Endothelial cell of umbilical vein (primary cell): ENCODE measurements at regions not wholly inside any gene's neighbourhood (a gene's known extent, or its start where the extent isn't known, plus 50 kb on each side); places are given as distances from the start of the nearest gene placed in this dataset.

Experiments
- BruUV-seq: library from RNA; stranded (reverse); fragments of 400-500 nt; replicated peaks from 2 replicates; lab custom pipeline; 2021; lab: Mats Ljungman, UMichigan
- CTCF ChIA-PET: fragments of 300-600, 350-600 bp; sonication (Branson Sonifier 250); formaldehyde crosslinking; loops from one replicate; lab custom pipeline; 2021; ENCODE audit warnings: antibody characterized with exemption, inconsistent platforms; lab: Charles Lee
- POLR2A ChIA-PET: fragments of 300-600, 350-600 bp; sonication (Branson Sonifier 250); formaldehyde crosslinking; loops from one replicate; lab custom pipeline; 2021; ENCODE audit warnings: antibody characterized with exemption, inconsistent platforms; lab: Charles Lee
- DNase-seq: peaks from one replicate; pipeline ENCODE4 v3.0.0-alpha.2; 2011; ENCODE audit warnings: low read depth, low spot score
- FAIRE-seq: peaks from 2 replicates; lab custom pipeline; 2011; peaks lifted over from hg19 to GRCh38; lab: Jason Lieb, UNC
- H2AFZ ChIP-seq: 2 replicates; pipeline ENCODE4 v1.6.0; 2012; ENCODE audit warnings: low read depth, low read length, control low read depth, inconsistent platforms
- H3K27ac ChIP-seq: 2 replicates; pipeline ENCODE4 v1.5.1; 2011; ENCODE audit warnings: low read depth, mild to moderate bottlenecking, control low read depth, low read length, moderate library complexity; ENCODE audit not compliant: insufficient read depth
- H3K27me3 ChIP-seq, 2 experiments: 2 replicates each; pipeline versions ENCODE4 v1.6.0 to v1.6.1; 2011; ENCODE audit warnings: low read length in 2 of 2, mixed read lengths in 1 of 2; ENCODE audit not compliant: control insufficient read depth in 2 of 2, insufficient read depth in 2 of 2
- H3K36me3 ChIP-seq, 2 experiments: 2 replicates in 1 of 2; 3 replicates in 1 of 2; pipeline ENCODE4 v1.5.1; 2011; ENCODE audit warnings: low read length in 2 of 2, mild to moderate bottlenecking in 1 of 2, moderate library complexity in 1 of 2; ENCODE audit not compliant: control insufficient read depth in 2 of 2, insufficient read depth in 2 of 2; ENCODE audit errors: extremely low read depth in 1 of 2
- H3K4me1 ChIP-seq: 3 replicates; pipeline ENCODE4 v1.5.1; 2011; ENCODE audit warnings: mild to moderate bottlenecking, low read length; ENCODE audit not compliant: control insufficient read depth, insufficient read depth; ENCODE audit errors: extremely low read depth
- H3K4me2 ChIP-seq: 2 replicates; pipeline ENCODE4 v1.6.1; 2011; ENCODE audit warnings: low read length, control low read depth, mixed read lengths; ENCODE audit not compliant: insufficient read depth
- H3K4me3 ChIP-seq, 3 experiments: fragments of 200-600 bp in 1 of 3; sonication (generic), shearing (Covaris generic) in 1 of 3; replicated peaks in 1 of 3; 2 replicates each; pipeline ENCODE4 v1.5.1; 2011 to 2016; ENCODE audit warnings: control low read depth in 3 of 3, low read length in 3 of 3, mild to moderate bottlenecking in 2 of 3, inconsistent platforms in 1 of 3, low read depth in 1 of 3, moderate library complexity in 1 of 3; ENCODE audit not compliant: insufficient read depth in 1 of 3
- H3K79me2 ChIP-seq: 2 replicates; pipeline ENCODE4 v1.6.0; 2012; ENCODE audit warnings: low read length, inconsistent platforms; ENCODE audit not compliant: control insufficient read depth, insufficient read depth
- H3K9ac ChIP-seq: replicated peaks from 2 replicates; pipeline ENCODE3; 2011; ENCODE audit warnings: low read length, control low read depth; ENCODE audit not compliant: insufficient read depth; ENCODE audit errors: extremely low read depth
- H3K9me1 ChIP-seq: replicated peaks from 3 replicates; pipeline ENCODE4 v1.6.0; 2011; ENCODE audit warnings: mild to moderate bottlenecking, low read length; ENCODE audit not compliant: control insufficient read depth, insufficient read depth; ENCODE audit errors: extremely low read depth
- H3K9me3 ChIP-seq: replicated peaks from 2 replicates; pipeline ENCODE4 v1.5.1; 2012; ENCODE audit warnings: low read length, inconsistent platforms; ENCODE audit not compliant: control insufficient read depth, insufficient read depth
- H4K20me1 ChIP-seq: replicated peaks from 2 replicates; pipeline ENCODE3; 2011; ENCODE audit warnings: mild to moderate bottlenecking, low read length; ENCODE audit not compliant: control insufficient read depth, insufficient read depth; ENCODE audit errors: extremely low read depth
- EZH2 ChIP-seq: IDR thresholded peaks from 2 replicates; pipeline ENCODE4 v1.6.1; 2012; ENCODE audit warnings: borderline replicate concordance, low read depth, mild to moderate bottlenecking, moderate library complexity, low read length, inconsistent platforms; ENCODE audit not compliant: severe bottlenecking
- FOS ChIP-seq: IDR thresholded peaks from 2 replicates; pipeline ENCODE4 v1.6.1; 2011; ENCODE audit warnings: mild to moderate bottlenecking, low read length, moderate library complexity, borderline replicate concordance; ENCODE audit not compliant: insufficient read depth
- GATA2 ChIP-seq: IDR thresholded peaks from 2 replicates; pipeline ENCODE4 v1.7.0; 2011; ENCODE audit warnings: low read depth, mild to moderate bottlenecking, moderate library complexity, mixed read lengths, low read length; ENCODE audit not compliant: insufficient read length, insufficient read depth
- JUN ChIP-seq: IDR thresholded peaks from 2 replicates; pipeline ENCODE4 v1.6.1; 2011; ENCODE audit warnings: borderline replicate concordance, low read depth; ENCODE audit not compliant: insufficient read length, insufficient read depth
- MYC ChIP-seq: IDR thresholded peaks from one replicate; pipeline ENCODE4 v1.6.1; 2011; ENCODE audit warnings: mild to moderate bottlenecking, low read depth, low read length
- POLR2A ChIP-seq: IDR thresholded peaks from 2 replicates; pipeline ENCODE4 v1.6.1; 2012; ENCODE audit warnings: low read depth, mild to moderate bottlenecking, control low read depth, low read length
- POLR2AphosphoS5 ChIP-seq: IDR thresholded peaks from 2 replicates; pipeline ENCODE4 v1.6.1; 2012; ENCODE audit warnings: low read depth, mild to moderate bottlenecking, control low read depth, low read length, moderate library complexity; ENCODE audit not compliant: insufficient read depth
- dilution Hi-C: fragments of 300-500 bp; cut with MboI; formaldehyde crosslinking; loops from one replicate; pipeline ENCODE4 v1.15.0; 2019; ENCODE audit warnings: low sequenced_read_pairs; ENCODE audit not compliant: extremely low pct_ligation_motif_present
- intact Hi-C: fragments of 100-400 bp; cut with micrococcal nuclease; formaldehyde crosslinking; loops from one replicate; pipeline ENCODE4 v1.10.0; 2022
- TF ChIP-seq, protein P1 (sequence below): IDR thresholded peaks from 2 replicates; pipeline ENCODE4 v1.6.1; 2011; ENCODE audit not compliant: insufficient read depth, insufficient read length
- TF ChIP-seq, protein P2 (sequence below), 2 donors: IDR thresholded peaks; 1 replicate in 1 of 2; 2 replicates in 1 of 2; pipeline ENCODE4 v1.5.1; 2011; ENCODE audit warnings: low read length in 2 of 2, mild to moderate bottlenecking in 2 of 2, moderate library complexity in 2 of 2, control low read depth in 1 of 2, inconsistent platforms in 1 of 2, low read depth in 1 of 2; ENCODE audit not compliant: insufficient read depth in 1 of 2; ENCODE audit errors: extremely low read depth in 1 of 2

DNA sequence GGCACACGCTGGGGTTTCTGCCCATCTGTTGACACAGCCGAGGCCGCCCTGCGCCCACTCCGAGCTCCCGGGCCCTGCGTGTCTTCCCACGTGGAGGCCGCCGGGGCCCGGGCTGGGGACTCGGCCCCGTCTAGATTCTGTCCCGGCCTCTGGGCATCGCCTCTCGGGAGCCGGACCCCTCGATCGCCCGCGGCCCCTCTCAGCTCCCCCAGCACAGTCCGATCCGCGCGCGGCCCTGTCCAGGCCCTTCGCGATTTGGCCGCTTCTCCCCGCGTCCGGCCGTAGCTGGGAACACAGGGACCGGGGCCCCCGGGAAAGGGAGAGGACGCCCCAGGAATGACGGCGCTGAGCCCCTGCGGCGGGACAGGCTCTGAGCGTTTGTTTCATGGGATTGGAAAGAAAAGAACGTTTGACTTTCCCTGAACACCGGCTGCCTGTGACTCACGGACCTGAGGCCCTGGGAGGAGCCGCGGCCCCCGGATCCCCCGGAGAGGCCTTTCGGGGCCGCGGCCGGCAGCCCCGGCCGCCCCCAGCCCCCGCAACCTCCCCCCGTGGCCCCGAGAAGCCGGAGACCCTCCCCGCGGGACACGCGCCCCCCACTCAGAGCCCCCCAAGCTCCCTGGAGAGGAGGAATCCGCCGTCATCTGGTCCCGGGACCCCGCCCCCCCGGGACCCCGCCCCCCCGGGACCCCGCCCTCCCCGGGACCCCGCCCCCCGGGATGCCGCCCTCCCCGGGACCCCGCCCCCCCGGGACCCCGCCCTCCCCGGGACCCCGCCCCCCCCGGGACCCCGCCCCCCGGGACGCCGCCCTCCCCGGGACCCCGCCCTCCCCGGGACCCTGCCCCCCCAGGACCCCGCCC lies 62.7 kb upstream of the CTDP1 start:
- no peak overlapping the region for H3K9ac ChIP-seq
- no peaks in the 10 kb centered on the region for H3K36me3 ChIP-seq
- no peaks in the 10 kb centered on the region for H3K9me3 ChIP-seq
- peak overlapping the region; percentile 17 to 23 (median 21) for H3K4me3 ChIP-seq
- H3K4me1 ChIP-seq = no peaks in the 10 kb centered on the region
- H3K27me3 ChIP-seq = no peaks in the 10 kb centered on the region
- DNase-seq (no peak), FAIRE-seq (no peak)
- no peak overlapping the region for H3K27ac ChIP-seq
- H3K4me2 ChIP-seq = peak overlapping the region; percentile 4
- peak overlapping the region; percentile 70 for H2AFZ ChIP-seq
- dilution Hi-C loops (no loop called here), intact Hi-C loops (no loop called here)
- no peaks in the 10 kb centered on the region for H4K20me1 ChIP-seq
- TF ChIP-seq MYC (no peak), FOS (no peak), GATA2 (no peak), POLR2AphosphoS5 (no peak), EZH2 (no peak), JUN (no peak), POLR2A (no peak)
- TF ChIP-seq, protein P1, sequence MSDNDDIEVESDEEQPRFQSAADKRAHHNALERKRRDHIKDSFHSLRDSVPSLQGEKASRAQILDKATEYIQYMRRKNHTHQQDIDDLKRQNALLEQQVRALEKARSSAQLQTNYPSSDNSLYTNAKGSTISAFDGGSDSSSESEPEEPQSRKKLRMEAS = no peak
- TF ChIP-seq, protein P2, sequence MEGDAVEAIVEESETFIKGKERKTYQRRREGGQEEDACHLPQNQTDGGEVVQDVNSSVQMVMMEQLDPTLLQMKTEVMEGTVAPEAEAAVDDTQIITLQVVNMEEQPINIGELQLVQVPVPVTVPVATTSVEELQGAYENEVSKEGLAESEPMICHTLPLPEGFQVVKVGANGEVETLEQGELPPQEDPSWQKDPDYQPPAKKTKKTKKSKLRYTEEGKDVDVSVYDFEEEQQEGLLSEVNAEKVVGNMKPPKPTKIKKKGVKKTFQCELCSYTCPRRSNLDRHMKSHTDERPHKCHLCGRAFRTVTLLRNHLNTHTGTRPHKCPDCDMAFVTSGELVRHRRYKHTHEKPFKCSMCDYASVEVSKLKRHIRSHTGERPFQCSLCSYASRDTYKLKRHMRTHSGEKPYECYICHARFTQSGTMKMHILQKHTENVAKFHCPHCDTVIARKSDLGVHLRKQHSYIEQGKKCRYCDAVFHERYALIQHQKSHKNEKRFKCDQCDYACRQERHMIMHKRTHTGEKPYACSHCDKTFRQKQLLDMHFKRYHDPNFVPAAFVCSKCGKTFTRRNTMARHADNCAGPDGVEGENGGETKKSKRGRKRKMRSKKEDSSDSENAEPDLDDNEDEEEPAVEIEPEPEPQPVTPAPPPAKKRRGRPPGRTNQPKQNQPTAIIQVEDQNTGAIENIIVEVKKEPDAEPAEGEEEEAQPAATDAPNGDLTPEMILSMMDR (IDR thresholded peaks at IDR 0.05; ENCODE audit: extremely low read depth in 1 of 2, insufficient read depth in 1 of 2, low read depth in 1 of 2, low read length in 2 of 2) = no peak
- ChIA-PET POLR2A (no interaction called here), CTCF (no interaction called here)
- no peaks in the 10 kb centered on the region for H3K79me2 ChIP-seq
- BruUV-seq = no TSS peak
- H3K9me1 ChIP-seq = no peaks in the 10 kb centered on the region
